ENCODE measurements at regions not wholly inside any gene's neighbourhood (a gene's known extent, or its start where the extent isn't known, plus 50 kb on each side); places are given as distances from the start of the nearest gene placed in this dataset.

DNA sequence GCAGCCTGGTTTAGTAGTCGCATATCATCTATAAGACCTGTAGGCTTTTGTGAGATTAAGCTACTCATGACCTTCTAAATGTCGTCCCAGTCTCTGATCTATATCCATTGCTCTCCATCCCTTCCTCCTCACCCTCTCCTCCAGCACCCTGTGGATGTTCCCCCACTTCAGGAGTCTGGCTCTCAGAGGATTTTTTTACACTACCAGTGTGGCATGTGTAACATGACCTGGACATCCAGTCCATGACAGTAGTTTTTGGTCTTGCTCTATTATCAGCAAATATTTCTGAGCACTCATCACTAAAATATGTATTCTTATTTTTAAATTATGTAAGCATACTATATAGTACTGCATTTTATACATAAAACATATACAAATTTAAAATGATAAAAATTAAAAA is 142.1 kb downstream of the DYRK2 start:
- no peak for TF ChIP-seq TAF1 (IDR thresholded peaks at IDR 0.05; ENCODE audit: borderline replicate concordance, insufficient read depth, low read length)
- no peak for TF ChIP-seq SIN3A (IDR thresholded peaks at IDR 0.05; ENCODE audit: borderline replicate concordance, insufficient read depth, low read length)
- no peak for TF ChIP-seq POLR2AphosphoS5 (IDR thresholded peaks at IDR 0.05; ENCODE audit: low read depth, low read length)
- TF ChIP-seq FOXP2 (optimal IDR thresholded peaks at IDR 0.05; ENCODE audit: borderline replicate concordance, extremely low read depth, extremely low read length, insufficient read depth): no peak
- TF ChIP-seq, protein P1, sequence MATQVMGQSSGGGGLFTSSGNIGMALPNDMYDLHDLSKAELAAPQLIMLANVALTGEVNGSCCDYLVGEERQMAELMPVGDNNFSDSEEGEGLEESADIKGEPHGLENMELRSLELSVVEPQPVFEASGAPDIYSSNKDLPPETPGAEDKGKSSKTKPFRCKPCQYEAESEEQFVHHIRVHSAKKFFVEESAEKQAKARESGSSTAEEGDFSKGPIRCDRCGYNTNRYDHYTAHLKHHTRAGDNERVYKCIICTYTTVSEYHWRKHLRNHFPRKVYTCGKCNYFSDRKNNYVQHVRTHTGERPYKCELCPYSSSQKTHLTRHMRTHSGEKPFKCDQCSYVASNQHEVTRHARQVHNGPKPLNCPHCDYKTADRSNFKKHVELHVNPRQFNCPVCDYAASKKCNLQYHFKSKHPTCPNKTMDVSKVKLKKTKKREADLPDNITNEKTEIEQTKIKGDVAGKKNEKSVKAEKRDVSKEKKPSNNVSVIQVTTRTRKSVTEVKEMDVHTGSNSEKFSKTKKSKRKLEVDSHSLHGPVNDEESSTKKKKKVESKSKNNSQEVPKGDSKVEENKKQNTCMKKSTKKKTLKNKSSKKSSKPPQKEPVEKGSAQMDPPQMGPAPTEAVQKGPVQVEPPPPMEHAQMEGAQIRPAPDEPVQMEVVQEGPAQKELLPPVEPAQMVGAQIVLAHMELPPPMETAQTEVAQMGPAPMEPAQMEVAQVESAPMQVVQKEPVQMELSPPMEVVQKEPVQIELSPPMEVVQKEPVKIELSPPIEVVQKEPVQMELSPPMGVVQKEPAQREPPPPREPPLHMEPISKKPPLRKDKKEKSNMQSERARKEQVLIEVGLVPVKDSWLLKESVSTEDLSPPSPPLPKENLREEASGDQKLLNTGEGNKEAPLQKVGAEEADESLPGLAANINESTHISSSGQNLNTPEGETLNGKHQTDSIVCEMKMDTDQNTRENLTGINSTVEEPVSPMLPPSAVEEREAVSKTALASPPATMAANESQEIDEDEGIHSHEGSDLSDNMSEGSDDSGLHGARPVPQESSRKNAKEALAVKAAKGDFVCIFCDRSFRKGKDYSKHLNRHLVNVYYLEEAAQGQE (IDR thresholded peaks at IDR 0.05; ENCODE audit: insufficient read depth in 1 of 2, low read depth in 2 of 2, low read length in 2 of 2): no peak

DNA sequence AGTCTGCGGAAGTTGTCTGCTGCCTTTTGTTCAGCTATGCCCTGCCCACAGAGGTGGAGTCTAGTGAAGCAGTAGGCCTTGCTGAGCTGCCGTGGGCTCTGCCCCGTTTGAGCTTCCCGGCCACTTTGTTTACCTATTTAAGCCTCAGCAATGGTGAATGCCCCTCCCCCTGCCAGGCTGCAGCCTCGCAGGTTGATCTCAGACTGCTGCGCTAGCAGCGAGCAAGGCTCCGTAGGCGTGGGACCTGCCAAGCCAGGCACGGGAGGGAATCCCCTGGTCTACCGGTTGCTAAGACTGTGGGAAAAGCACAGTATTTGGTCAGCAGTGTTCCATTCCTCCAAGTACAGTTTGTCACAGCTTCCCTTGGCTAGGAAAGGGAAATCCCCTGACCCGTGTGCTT is 143.6 kb downstream of the DYRK2 start:
- TF ChIP-seq FOXP2 (optimal IDR thresholded peaks at IDR 0.05; ENCODE audit: borderline replicate concordance, extremely low read depth, extremely low read length, insufficient read depth): no peak
- no peak for TF ChIP-seq TAF1 (IDR thresholded peaks at IDR 0.05; ENCODE audit: borderline replicate concordance, insufficient read depth, low read length)
- TF ChIP-seq SIN3A (IDR thresholded peaks at IDR 0.05; ENCODE audit: borderline replicate concordance, insufficient read depth, low read length): no peak
- TF ChIP-seq, protein P1 (IDR thresholded peaks at IDR 0.05; ENCODE audit: insufficient read depth in 1 of 2, low read depth in 2 of 2, low read length in 2 of 2): no peak
- TF ChIP-seq POLR2AphosphoS5 (IDR thresholded peaks at IDR 0.05; ENCODE audit: low read depth, low read length): no peak

DNA sequence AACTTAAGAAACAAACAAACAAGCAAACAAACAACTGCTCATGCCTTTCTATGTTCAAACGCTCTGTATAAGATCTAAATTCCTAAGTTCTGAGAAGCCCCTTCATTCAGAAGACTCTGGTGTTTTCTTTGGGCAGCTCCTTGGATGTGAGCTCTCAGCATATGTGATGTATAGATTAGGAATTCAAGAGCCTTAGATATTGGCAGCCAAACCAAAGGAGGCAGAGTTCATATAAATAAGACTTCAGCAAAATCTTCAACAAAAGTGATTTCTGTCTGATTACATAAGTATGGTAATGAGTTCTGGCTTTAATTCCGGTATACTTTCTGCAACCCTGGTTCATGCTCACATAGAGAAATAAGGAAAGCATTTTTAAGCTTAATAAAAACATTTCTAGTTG is 145.6 kb downstream of the DYRK2 start:
- TF ChIP-seq, protein P1 (IDR thresholded peaks at IDR 0.05; ENCODE audit: insufficient read depth in 1 of 2, low read depth in 2 of 2, low read length in 2 of 2): no peak
- TF ChIP-seq SIN3A (IDR thresholded peaks at IDR 0.05; ENCODE audit: borderline replicate concordance, insufficient read depth, low read length) (no peak), POLR2AphosphoS5 (IDR thresholded peaks at IDR 0.05; ENCODE audit: low read depth, low read length) (no peak), FOXP2 (optimal IDR thresholded peaks at IDR 0.05; ENCODE audit: borderline replicate concordance, extremely low read depth, extremely low read length, insufficient read depth) (no peak), TAF1 (IDR thresholded peaks at IDR 0.05; ENCODE audit: borderline replicate concordance, insufficient read depth, low read length) (no peak)

DNA sequence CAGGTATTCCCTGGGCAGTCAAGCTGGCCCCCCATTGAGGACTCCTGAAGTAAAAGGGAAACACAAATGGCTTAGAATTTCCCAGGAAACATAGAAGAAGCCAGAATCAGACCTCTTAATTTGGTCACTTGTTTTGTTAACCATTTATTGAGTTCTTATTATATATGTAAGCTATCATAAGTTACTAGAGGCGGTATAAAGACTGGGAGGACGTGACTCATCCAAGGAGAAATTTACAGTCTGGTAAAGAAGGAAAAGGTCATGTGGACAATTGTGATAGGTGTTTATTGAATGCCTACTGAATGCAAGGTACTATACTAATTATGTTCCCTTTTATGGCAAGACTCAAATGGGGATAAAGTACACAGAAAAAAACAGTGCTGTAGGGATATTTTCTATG is 146.7 kb downstream of the DYRK2 start:
- TF ChIP-seq TAF1 (IDR thresholded peaks at IDR 0.05; ENCODE audit: borderline replicate concordance, insufficient read depth, low read length) (no peak), POLR2AphosphoS5 (IDR thresholded peaks at IDR 0.05; ENCODE audit: low read depth, low read length) (no peak), FOXP2 (optimal IDR thresholded peaks at IDR 0.05; ENCODE audit: borderline replicate concordance, extremely low read depth, extremely low read length, insufficient read depth) (no peak), SIN3A (IDR thresholded peaks at IDR 0.05; ENCODE audit: borderline replicate concordance, insufficient read depth, low read length) (no peak)
- TF ChIP-seq, protein P1 (IDR thresholded peaks at IDR 0.05; ENCODE audit: insufficient read depth in 1 of 2, low read depth in 2 of 2, low read length in 2 of 2): no peak
